ENCODE measurements at regions not wholly inside any gene's neighbourhood (a gene's known extent, or its start where the extent isn't known, plus 50 kb on each side); places are given as distances from the start of the nearest gene placed in this dataset.
"Not testable (repeated sequence)": the region's sequence is repeated elsewhere in the genome, so short reads cannot be mapped to it uniquely, and the experiment has no call there.

DNA sequence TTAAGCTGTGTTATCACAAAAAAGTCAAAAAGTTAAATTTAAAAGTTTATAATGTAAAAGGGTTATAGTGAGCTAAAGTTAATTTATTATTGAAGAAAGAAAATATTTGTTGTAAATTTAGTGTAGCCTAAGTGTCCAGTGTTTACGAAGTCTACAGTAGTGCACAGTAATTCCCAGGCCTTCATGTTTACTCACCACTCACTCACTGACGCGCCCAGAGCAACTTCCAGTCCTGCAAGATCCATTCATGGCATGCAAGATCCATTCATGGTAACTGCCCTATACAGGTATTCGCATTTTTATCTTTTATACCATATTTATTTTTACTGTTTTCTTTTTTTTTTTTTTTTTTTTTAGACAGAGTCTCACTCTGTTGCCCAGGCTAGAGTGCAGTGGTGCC lies 69.5 kb downstream of the TPRA1 start:
- DNase-seq = no peak

DNA sequence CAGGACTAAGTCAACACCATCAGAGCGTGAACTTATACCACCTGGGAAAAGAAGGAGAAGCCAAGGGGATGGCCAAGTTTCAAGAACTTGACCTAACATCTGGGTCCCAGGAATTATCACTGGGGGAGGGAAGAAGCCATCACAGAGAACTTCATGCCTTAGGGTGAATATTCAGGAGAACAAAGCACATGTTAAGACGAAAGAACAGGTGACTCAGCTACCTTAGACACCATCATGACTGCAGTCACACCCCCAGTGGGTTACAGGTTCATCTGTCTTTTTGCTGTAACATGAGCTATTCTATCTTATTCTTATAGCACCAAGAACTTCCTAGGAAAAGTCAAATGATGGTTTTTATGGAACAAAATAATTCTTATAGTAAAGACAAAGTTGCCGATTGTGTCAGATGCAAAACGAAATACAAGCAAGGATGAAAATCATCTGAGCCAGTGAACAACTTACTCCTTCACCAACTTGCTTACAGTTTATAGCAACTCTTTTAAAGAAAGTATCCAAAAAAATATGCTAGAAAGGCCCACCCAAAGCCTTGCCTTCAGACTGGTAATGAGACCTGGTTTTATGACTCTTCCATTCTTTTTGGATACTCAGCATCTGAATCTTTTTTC lies 72.0 kb downstream of the TPRA1 start:
- no peak for DNase-seq

DNA sequence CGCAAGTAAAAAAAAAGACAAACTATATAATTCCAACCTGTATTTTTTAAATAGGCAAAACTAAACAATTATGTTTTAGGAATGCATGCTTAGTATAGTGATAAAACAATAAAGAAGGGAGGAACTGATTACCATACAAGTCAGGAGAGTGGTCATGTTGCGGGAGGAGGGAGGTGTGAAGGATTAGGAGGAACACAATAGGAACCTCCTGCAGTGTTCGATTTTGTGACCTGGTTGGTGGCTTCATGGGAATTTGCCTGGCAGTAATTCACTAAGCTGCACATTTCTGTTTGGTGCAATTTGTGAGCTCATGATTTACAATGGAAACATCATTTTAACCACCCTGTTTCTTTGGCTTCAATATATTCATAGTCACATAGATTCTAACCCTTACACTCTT lies 78.3 kb downstream of the TPRA1 start:
- DNase-seq = no peak

DNA sequence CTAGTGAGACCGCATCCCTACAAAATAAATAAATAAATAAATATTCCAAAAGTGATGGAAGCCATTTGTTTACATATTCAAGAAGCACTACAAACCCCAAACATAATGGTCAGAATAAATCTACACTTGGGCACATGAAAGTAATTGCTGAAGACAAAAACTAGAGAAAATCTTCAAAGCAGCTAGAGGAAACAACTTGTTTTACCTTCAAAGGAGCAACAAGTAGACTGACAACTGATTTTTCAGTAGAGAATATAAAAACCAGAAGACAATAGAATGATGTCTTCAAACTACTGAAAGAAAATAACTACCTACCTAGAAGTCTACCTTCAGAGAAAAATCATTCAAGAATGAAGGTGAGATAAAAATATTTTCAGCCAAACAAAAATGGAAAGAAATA lies 89.4 kb downstream of the TPRA1 start:
- DNase-seq = no peak

DNA sequence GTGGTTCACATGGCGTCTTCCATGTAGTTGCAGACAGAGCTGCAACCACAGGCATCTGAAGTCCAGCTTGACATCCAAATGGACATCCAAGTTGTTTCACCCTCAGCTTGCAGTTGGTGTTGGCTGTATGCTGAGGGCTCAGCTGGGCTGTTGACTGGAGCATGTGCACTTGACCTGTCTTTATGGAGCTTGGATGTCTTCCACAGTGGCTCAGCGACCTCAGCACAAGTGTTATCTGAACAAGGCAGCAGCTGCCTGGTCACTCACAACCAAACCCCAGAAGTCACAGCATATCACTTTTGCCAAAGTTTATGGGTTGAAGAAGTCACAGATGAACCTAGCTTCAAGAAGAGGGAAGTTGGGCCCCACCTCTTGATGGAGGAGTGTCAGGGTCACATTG lies 92.9 kb downstream of the TPRA1 start:
- no peak for DNase-seq

DNA sequence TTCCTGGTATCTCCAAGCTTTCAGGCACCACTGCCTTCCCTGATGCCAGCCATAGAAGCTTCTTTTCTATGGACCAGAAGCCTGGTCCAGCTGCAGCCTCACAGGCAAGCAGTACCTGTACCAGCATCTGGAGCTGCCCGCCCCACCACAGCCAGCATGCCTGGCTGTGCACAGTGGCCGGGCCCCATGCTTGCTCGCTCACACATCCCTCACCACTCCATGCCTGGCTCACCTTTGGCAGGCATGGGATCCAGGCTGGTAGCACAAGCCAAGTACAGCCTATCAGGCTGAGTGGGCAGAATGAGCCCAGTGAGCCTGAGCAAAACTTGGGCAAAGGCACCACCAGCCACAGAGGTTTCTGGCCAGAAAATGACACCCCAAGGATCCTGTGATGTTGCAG lies 93.4 kb downstream of the TPRA1 start:
- no peak for DNase-seq

DNA sequence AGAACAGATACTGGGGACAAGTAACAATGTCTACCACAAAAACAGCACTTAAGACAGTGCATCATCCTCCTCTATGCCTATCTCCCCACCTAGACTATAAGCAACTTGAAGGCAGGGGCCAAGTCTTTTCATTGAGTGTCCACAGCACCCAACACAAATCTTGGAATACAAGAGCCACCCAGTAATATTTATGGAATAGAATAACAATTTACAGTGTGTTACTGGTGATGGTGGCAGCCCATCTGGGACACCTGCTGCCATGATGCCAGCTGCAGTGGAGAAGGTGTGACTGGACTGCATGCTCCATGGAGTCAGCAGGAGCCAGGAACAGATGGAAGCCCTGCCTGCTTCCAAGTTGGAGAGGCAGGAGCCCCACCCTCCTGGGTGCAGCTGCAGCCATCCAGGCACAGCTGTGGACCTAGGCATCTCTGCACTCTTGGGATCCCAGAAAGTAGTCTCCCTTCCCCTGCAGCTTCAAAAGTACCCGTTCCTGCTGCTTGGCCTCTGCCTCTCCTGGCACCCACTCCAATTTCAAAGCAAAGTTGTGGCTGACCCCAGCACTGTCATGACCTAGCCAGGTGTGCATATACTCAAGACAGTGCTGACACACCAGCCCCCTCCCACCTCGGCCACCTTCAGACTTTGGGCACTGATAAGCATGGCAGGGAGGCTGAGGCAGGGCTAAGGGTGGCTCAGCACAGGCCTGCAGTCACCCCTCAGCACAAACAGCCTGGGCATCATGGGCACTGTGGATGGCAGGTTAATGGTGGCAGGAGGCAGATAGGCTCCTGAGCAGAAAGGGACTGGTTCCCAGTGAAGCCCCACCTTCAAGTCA lies 94.5 kb downstream of the TPRA1 start:
- DNase-seq = peak; percentile 80

DNA sequence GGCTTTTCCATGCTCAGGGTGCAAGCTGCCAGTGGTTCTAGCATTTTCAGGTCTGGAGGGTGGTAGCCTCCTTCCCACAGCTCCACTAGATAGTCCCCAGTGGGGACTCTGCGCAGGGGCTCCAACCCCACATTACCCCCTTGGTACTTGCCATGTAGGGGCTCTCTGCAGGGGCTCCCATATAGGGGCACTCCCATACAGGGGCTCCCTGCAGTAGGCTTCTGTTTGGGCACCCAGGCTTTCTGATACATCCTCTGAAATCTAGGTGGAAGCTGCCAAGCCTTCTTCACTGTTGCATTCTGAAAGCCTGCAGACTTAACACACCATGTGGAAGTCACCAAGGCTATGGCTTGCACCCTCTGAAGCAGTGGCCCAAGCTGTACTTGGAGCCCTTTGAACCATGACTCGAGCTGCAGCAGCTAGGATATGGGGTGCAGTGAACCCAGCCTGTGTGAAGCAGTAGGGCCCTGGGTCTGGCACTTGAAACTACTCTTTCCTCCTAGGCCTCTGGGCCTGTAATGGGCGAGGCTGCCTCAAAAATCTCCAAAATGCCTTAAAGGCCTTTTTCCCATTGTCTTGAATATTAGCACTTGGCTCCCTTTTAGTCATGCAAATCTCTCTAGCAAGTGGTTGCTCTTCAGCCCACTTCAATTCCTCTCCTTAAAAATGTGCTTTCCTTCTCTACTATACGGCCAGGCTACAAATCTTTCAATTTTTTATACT lies 96.4 kb downstream of the TPRA1 start:
- no peak for DNase-seq

DNA sequence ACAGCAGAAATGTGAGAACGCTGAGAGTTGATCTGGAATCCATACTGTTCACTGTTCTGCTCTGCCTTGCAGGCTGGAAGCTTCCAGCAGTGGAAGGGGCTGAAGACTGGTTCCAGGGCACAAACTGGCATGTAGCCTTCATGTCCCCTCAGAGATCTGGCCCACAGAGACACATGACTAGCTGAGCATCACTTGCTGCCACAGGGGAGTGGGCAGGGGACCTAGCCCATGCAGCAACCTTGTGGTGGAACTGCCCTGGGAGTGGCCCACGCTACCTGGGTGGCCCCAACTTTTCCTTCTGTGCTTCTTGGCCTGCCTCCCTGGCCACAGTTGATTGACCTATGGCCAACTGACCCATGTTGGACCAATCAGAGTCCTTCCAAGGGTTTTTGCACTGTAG lies 98.1 kb downstream of the TPRA1 start:
- DNase-seq = no peak

DNA sequence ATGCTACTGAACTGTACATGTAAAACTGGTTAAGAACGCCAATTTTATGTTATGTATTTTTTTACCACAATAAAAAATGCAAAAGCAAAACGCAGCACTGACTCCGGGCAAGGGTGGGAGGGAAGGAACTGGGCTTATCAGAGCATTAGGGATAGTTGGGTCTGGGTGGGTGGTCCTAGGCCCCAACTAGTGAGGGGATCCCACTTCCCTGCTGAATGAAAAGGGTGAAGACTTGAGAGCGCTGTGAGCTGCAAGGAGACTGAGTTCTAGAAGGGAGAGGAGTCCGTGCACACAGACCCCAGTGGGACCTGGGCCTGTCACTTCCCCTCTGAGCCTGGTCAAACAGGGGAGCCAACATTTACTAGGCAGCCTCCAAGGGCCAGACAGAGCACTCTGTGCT lies 98.6 kb downstream of the TPRA1 start:
- DNase-seq = no peak

DNA sequence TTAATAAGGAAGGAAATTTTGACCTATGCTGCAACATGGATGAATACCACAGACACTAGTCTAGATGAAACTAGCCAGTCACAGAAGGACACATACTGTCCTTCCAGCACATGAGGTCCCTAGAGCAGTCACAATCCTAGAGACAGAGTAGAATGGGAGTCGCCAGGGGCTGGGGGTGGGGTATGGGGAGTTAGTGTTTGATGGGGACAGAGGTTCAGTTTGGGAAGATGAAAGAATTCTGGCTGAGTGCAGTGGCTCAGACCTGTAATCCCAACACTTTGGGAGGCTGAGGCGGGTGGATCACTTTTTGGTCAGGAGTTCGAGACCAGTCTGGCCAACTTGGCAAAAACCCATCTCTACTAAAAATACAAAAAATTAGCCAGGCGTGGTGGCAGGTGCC lies 99.2 kb downstream of the TPRA1 start:
- no peak for DNase-seq

DNA sequence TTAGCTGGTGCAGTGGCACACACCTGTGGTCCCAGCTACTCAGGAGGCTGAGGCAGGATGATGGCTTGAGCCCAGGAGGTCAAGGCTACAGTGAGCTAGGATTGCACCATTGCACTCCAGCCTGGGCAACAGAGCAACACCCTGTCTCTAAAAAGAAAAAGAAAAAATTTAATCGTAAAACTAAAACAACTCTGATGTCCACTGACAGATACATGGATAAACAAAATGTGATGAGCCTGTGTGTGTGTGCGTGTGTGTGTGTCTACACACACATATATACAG lies 99.6 kb downstream of the TPRA1 start:
- DNase-seq = not testable (repeated sequence)

DNA sequence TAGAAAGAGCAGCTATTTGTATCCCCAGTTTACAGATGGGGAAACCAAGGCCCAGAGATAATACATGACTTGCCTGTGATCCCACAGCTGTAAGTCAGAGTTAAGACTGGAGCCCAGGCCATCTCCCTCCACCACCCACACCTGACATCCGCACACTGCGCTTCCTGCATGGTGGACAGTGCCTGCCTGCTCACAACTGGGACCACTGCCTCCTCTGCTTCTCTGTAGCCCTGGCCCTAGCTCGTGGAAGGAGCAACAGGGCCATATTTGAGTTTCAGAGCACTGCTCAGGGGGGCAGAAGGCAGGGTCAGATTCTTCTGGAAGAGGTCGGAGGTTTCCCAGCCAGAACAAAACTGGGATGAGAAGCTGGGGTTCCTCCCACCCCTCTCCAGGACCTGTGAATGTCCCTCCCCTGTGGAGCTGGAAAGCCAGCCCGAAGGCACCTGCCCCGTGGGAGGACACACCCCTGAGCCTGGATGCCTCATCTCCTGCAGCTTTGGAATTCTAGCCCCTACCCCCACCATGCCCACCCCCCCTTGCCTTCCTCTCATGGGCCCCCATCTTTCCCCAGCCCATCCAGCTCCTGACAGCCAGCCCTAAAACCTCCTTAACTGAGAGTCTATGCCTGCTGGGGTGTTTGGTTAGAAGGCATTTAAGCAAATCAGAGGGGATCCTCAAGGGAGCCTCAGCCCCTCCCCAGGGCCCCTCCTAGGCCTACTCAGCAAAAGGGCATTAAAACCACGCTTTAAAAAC lies 100.1 kb downstream of the TPRA1 start:
- DNase-seq = no peak

DNA sequence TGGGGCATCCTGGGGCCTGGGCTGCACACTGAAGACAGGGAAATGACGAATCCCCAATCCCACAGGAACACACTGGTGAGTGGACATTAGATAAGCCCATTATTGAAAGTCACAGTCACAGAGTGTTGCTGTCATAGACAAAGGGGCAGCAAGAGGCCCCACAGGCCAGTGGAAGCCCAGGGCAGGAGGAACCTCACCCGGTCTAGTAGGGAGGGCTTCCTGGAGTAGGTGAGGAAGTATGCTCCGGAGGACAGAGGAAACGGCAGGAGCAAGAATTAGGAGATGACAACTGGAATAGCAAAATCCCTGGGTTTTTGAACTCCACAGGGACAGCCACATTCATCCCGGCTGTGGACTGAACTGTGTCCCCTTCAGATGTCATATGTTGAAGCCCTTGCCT lies 101.2 kb downstream of the TPRA1 start:
- DNase-seq = no peak

DNA sequence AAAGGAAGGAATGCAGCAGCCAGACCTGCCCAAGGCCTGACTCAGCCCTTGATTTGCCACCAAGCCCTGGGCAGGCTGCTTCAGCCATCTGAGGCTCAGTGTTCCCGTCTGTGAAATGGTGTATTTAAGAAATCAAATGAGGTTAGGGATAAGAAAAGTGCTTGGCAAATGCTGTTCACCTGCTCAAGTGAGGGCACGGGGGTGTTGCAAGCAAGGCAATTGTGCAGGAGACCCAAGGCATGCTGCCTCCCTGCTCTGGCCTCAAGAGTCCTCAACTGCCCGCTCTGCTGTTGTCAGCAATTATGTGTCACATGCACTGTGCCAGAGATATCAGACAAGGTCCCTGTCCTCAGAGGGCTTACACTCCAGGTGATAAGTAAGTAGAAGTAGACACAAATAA lies 101.8 kb downstream of the TPRA1 start:
- DNase-seq = no peak

DNA sequence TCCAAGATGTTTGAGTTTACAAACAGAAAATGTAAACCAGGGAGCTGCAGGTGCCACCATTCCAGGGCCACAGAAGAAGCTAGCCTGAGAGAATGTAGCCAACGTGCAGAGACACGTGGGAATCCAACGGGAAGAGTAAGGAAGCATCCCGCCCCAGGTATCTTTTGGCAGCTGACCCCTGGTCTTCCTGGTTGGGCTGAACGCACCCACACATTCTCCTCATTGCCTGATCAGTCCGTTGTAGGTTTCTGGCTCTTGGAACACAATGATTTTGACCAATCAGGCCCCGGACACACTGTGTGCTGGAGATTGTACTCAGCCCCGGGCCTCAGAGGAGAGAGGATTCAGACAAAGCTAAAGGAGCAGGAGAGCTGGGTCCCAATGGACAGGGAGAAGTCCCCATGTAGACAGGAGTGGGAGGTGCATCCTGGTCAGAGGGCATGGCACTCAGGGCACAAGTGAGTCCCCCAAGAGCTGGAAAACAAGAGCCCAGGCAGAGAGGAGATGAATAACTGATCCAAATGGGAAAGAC lies 102.3 kb downstream of the TPRA1 start:
- no peak for DNase-seq

DNA sequence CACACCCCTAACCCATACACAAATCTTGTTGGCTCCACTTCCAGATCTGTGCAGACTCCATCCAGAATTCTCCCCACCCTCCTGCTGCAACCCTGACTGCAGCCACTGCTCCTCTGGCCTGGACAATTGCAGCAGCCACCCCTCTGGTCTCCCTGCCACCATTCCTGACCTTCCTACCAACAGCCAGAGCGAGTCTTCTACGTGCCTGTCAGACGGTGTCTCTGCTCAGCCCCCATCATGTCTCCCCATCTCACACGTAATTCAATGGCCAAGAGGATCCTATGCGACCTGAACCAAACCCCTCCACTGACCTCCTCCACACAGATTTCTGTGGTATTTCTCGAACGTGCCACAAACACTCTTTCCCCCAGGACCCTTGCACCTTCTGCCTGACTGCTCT lies 103.3 kb downstream of the TPRA1 start:
- DNase-seq = no peak

DNA sequence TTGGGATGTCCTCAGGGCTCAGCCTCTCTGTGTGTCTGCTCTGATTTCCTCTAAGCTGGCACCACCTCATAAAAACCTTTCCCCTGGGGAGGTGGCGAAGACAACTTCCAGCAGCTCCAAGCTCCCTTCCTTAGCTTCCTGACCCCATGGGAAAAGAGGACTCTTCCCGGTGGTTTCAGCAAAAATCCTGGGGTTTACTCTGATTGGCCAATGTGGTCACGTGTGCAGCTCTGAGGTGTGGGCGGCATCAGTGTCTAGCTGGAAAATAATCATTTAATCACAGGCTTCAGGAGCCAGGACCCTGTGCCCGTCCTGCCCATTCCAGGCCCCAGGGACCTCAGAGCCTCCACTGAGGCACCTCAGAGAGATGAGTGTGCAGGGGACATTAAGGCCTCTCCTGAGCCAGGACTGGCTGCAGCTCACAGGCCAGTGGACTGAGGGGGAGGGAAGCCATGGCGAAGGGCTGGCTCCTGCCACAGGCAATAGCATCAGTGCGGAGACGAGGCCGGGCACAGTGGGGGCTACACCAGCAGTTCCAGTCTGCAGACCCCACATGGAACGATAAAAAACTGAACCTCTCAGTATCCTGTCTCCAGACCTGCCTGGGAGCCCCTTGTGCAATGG lies 104.1 kb downstream of the TPRA1 start:
- no peak for DNase-seq

DNA sequence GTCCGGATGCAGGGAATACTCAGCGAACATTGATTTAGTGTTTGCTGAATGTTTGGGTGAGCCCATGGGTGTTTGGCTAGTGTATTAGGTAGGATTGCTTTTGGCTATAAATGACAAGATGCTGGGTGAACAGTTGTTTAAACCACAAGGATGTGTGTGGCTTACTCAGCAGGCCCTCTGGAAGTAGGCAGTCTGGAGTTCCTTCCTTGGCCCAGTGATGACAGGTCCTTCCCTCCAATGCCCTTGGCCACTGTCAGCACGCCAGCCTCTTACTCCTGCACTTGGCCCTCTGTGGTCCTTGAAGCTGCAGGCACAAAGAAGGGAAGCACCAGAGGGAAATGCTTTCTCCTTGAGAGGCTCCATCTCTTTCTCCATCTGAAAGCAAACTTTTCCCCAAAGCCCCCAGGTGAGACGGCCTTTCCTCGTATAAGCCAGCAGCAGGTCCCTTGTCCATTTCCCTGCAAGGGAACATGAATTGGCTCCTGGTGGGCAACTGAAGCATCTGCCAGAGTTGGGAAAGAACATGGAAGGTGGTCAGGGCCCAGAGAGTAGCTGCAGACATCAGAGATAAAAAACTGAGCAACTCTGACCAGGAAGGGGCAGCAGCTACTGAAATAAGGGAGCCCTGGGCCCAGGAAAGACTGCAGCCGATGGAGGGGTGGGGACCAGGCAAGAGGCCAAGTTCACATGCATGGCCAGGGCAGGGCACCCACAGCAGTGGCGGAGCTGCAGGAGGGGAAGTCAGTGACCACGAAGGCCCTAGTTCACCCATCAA lies 105.0 kb downstream of the TPRA1 start:
- no peak for DNase-seq

DNA sequence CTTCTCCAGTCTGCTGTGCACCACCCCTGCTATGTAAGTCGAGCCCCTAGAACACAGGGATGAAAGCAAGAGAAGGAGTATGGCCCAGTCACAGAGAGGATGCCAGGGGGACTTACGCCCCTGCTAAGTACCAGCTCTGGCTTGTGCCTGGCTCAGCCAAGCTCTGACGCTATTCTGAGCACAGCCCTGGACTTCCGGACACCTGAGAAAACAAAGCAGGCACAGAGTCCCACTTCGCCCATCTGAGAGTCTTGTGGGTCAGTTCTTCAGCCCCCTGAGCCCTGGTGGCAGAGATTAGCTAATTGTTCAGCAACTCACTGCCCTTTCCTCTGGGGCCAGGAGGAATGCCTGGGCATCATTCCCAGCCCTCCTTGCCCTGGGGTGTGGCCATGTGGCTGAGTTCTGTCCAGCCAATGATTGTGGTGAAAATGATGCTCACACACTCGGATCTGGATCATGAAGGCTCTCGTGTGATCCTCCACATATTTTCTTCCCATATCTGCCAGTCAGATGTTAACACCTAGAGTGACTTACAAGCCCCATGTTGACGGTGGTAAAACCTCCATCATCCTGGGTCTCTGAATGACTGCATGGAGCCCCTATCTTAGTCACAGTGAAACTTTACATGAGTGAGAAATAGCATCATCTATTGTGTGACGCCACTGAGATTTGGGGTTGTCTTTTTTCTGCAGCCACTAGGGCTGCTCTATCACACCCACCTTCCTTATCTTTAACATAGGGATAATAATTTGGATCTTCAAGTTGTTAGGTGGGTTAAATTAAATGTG lies 105.7 kb downstream of the TPRA1 start:
- no peak for DNase-seq

DNA sequence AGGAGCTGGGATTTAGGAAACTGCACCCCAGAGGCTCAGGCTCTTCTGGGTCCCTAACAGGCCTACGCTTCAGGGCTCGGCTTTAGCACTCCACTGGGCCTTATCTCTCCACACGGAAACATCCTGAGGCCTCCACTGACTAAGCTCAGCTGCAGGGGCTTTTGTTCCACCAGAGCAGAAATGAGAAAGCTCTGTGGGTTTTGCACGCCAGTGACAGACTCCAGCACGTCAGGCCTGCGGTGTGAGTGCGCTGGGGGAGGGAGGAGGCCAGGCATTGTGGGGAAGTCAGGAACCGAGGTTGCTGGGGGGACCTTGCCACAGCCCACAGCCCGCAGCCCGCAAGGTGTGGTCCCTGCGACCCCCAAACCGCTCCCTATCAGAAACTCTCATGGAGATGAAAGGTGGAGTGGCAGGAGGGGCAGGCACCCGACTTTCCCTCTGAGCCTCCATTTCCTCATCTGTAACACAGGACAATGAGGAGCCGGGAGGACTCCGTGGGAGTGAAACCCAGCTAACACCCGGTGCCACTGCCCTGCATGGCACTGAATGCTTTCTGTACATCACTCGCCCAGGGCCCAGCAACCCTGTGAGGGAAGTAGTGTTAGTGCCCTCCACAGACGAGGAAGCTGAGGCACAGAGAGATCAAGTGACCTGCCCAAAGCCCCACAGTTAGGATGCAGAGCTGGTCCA lies 106.5 kb downstream of the TPRA1 start:
- no peak for DNase-seq
